HG03378 (cell line): ENCODE measurements at regions not wholly inside any gene's neighbourhood (a gene's known extent, or its start where the extent isn't known, plus 50 kb on each side); places are given as distances from the start of the nearest gene placed in this dataset.

Source experiments
- ATAC-seq: cut with Tn5 transposase; IDR thresholded peaks from one replicate; pipeline ENCODE4 v1.9.1; 2021; ENCODE audit warnings: mild to moderate bottlenecking, moderate library complexity; ENCODE audit not compliant: unreplicated experiment

- no peak for ATAC-seq
Measured at GRCh38 chr10:53025172-53025711, 252.7 kb upstream of the MBL2 start.

- ATAC-seq = no peak
Measured at GRCh38 chr10:53023411-53023810, 250.8 kb upstream of the MBL2 start.

DNA sequence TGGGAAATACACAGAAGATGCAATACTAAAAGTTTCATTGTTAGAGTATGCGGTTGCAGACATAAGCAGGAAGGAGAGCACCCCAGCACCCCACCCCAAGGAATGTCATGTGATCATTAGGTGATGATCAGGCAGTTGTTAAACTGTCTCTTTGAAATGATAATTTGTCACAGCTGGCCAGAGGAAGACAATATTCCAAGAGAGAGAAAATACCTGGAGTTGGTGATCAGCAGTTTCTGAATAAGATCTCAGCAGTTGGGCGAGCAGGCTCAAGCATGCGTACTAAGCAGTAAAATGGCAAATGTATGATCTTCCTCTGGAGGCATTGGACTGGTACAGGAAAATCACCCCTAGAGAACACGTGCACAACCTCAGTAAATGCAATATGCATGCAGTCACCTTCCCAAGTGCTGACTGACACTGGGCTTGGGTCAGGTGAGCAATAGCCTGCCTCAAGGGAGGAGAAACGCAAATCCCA lies 250.1 kb upstream of the MBL2 start:
- no peak for ATAC-seq

DNA sequence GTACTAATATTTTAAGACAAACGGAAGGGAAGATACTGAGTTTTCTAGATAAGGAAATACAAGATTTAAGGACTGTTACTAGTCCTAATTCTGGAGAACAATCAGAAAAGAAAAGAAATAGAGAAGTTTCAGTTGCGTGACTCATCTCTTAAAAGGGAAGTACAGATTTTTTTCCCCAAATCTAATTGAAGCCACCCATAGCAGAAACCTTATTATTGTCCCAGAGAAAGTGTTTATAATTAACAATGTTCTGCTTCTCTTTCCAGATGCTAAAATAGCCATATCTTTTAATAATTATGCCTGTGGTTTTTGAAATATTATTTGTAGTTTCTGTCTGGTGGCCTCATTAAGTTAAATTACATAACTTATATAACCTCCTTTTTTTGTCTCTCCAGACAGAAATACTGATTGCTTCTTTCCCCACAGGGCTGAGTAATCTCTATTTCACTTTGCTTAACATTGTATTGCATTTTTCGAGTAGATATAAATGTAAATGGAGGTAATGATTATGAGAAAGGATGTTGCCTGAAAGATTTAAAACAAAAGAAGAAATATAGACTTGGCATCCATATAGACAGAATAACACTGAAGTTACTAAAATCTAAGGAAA lies 240.7 kb upstream of the MBL2 start:
- ATAC-seq = peak; percentile 78

GRCh38 chr10:53009961-53010907 lies 237.7 kb upstream of the MBL2 start:
- no peak for ATAC-seq

DNA sequence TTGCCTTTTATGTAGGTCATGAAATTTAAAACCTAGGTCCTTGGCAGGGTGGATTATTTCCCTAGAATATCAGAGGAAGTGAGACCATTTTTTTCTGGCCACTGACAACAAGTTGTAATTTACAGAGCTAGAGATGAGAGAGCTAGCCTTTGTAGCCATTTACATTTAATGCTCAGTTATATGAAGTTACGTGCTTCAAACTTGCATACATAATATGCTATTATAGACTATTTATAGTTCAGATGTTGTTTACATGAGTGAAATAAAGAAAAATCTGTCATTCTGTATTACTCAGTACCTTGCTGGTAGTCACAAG lies 234.9 kb upstream of the MBL2 start:
- ATAC-seq = no peak

DNA sequence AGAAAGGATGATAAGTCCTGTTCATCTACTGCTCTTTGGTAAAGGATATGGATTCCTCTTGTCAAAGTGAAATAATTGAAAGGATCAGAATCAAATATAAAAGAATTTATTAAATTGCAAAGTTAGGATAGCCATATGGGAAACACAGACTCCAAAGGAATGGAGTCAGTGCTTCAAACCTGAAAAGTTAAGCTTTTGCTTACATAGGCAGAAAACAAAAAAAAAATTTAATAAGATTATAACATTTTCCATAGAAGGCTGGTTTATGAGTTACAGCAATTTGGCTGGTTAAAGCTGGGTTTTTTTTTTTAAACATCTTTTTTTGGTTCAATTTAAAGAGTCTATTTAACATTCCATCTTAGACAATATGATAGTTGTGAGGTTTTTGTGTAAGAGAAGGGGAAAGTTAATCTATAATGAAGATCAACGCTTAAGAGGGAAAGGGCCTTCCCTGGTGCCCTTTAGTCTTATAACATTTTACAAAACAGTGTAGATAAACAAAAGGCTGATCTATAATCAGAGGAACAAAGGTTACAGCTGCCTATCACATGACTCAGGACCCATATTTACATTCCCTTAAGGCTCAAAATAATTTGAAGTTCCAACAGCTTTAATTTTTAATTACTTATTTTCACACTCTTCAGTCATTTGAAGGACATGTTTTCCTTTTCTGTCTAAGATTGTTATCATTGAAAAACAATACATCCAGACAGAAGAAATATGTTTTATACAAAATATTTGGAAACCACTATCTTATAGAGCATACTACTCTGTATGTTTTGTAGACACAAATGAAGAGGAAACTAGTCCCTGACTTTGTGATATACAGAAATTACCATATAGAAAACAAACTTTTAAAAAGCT lies 234.3 kb upstream of the MBL2 start:
- no peak for ATAC-seq

DNA sequence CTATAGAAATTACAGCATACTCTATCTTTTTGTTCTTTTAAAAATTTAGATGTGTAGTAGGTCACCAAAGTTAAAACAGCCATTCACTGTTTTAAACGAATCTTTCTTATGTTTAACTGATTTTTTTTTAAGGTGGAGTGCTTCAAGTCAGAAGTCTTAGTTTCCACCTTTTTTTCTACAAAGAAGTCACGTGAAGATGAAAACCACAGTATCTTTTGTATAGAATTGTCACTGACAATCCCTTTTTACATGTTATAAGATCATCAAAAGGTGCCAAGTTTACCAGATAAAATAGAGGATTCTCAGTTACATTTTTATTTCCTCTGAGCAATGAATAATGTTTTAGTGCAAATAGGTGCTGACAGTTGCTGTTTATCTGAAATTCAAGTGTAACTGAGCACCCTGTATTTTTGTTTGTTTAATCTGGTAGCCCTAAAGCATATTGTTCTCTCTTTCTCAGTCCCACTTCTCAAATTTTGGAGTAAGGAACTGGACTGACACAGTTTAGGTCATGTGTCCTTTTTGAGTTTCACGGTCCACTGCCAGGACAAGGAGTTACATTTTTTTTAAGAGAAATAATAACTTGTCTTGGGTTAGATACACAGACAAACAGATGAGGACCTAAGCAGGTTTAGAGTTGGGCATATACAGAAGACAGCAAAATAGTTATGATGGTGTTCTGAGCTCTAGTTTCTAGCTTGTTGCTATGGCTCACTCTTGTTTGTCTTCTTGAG lies 233.2 kb upstream of the MBL2 start:
- ATAC-seq = no peak

GRCh38 chr10:53003094-53003493 lies 230.5 kb upstream of the MBL2 start:
- no peak for ATAC-seq

- ATAC-seq = no peak
Measured at GRCh38 chr10:52999681-53000080, 227.1 kb upstream of the MBL2 start.

DNA sequence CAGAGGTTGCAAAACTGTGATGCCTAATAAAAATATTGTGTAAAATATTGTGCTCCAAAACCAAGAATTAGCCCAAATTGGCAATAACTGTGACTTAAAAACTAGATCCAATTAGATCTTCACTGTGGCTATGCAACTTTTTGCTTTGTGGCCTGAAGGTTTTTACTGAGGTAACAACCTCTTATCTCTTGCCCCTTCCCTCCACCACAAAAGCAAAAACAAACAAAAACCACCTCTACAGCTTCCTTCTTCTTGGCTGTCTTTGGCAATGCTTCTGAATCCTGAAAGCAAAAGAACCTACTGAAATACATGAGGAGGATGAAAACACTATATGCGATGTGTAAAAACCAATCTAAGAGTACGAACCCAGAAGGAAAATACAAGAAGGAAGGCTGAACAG lies 226.7 kb upstream of the MBL2 start:
- ATAC-seq = no peak

- no peak for ATAC-seq
Measured at GRCh38 chr10:52997007-52997406, 224.4 kb upstream of the MBL2 start.

GRCh38 chr10:52994370-52994769 lies 221.8 kb upstream of the MBL2 start:
- no peak for ATAC-seq

GRCh38 chr10:52993109-52993508 lies 220.5 kb upstream of the MBL2 start:
- ATAC-seq = no peak

- no peak for ATAC-seq
Measured at GRCh38 chr10:52992567-52992966, 220.0 kb upstream of the MBL2 start.

DNA sequence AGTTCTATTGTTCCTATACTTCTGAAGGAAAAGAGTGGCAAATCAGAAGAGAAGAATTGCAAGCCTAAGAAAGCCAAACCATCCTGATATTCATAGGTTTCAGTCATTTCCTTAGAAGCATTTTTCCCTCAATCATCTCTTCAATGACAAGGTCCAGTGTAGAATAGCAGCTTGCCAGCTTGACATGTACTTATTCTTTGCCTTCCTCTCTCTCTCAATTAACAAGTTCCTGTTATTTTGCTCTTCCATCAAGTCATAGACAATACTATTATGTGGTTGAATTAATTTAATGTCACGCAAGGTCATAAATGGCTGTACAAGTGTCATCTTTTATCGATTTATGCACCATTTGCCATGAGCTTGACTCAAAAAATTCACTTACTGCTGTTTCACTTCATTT lies 216.3 kb upstream of the MBL2 start:
- no peak for ATAC-seq

DNA sequence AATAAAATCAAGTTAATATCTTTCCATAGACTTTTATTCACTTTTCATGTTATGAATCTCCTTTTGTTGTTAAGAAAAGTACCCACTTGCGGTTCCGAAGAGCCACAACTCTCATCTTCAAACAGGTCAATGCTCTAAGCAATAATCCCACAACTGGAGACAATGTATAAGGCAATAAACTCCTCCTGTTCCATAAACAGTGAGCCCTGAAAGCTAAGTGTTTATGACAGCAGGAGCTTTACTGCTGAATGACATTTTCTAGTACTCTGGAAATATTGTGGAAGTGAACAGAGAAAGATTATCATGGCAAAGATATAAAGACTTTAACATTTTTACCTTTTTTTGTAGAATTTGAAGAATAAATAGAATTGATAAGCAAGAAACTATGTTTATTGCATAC lies 213.5 kb upstream of the MBL2 start:
- no peak for ATAC-seq

GRCh38 chr10:52984169-52984568 lies 211.6 kb upstream of the MBL2 start:
- no peak for ATAC-seq

DNA sequence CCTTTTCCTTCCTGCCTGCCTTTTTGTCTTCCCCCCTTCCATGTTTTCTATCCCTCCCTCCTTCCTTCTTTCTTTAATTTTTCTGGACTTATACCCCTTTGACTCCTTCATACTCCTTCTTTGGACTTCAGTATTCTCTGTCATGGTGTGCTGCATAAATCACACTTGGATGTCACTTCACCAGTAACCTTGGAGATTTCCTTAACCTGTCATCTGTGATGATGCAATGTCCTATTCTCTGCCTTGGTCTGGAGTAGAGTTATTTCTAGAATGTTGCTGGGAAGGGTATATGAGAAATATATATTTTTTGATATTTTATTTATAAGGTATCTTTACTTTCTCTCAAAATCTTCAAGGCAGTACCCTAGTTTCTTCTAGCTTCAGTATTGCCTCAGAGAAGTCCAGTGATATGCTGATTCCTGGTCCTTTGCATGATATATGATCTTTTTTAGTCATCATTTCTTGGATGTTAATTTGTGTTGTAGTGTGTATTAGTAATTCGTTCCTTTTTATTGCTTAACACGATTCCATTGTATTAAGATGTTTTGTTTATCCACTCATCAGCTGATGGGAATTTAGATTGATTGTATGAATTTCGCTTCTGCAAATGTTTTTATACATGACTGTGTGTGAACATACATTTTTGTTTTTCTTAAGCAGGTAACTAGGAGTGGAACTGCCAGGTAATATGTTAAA lies 206.9 kb upstream of the MBL2 start:
- ATAC-seq = no peak

DNA sequence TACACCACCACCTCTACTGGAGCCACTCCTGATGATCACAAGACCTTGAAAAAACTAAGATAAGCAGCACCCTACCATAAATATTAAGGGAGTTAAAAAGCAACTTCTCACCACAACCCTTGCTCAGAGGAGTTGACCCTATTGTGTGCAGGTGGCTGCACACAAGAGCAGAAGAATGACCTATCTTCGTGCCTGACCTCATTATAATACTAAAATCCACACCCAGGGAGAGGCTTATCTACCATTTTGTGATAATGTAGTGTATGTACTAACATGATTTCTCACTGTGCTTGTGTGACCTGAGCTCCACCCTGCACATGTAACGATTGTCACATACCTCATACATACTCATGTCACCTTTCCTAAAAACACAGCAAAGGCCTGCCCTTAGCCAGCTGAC lies 205.0 kb upstream of the MBL2 start:
- no peak for ATAC-seq
